ENCODE measurements at regions not wholly inside any gene's neighbourhood (a gene's known extent, or its start where the extent isn't known, plus 50 kb on each side); places are given as distances from the start of the nearest gene placed in this dataset.

DNA sequence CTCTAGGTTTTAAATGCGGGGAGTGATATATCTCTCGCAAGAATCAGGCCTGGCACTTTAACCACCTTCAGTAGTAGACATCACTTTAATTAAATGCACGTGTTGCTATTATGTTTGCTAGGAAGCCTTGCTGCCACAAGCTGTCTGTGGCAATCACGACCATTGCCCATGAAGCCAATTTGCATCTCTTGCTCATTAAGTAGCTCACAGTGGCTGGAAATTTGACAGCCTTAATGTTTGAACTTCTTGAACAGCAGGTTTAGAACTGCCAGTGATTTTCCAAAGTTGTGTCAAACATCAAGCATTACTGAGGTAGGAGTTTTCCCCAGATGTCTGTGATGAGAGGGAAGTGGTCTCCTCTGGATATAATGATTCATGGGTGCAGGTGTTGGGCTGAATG, 642.3 kb upstream of the CPEB2 start:
- no peaks in the 10 kb centered on the region for H3K4me1 Mint-ChIP-seq
- no peaks in the 10 kb centered on the region for H3K36me3 Mint-ChIP-seq (ENCODE audit: low read depth)
- no peak overlapping the region for H3K27ac Mint-ChIP-seq (ENCODE audit: unreplicated experiment)
- no peak overlapping the region for H3K4me3 Mint-ChIP-seq
- TF ChIP-seq, protein P1, sequence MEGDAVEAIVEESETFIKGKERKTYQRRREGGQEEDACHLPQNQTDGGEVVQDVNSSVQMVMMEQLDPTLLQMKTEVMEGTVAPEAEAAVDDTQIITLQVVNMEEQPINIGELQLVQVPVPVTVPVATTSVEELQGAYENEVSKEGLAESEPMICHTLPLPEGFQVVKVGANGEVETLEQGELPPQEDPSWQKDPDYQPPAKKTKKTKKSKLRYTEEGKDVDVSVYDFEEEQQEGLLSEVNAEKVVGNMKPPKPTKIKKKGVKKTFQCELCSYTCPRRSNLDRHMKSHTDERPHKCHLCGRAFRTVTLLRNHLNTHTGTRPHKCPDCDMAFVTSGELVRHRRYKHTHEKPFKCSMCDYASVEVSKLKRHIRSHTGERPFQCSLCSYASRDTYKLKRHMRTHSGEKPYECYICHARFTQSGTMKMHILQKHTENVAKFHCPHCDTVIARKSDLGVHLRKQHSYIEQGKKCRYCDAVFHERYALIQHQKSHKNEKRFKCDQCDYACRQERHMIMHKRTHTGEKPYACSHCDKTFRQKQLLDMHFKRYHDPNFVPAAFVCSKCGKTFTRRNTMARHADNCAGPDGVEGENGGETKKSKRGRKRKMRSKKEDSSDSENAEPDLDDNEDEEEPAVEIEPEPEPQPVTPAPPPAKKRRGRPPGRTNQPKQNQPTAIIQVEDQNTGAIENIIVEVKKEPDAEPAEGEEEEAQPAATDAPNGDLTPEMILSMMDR (conservative IDR thresholded peaks at IDR 0.05), result no peak
- peaks cover 3% of the 10 kb centered on the region for H3K9me3 Mint-ChIP-seq
- DNase-seq (ENCODE audit: low read depth, low spot score), result no peak
- H3K27me3 Mint-ChIP-seq (ENCODE audit: low read depth), result no peaks in the 10 kb centered on the region

GRCh38 chr4:14361084-14361483, 641.2 kb upstream of the CPEB2 start:
- Mint-ChIP-seq H3K4me3 (no peak overlapping the region), H3K9me3 (peaks cover 3% of the 10 kb centered on the region), H3K4me1 (no peaks in the 10 kb centered on the region), H3K36me3 (ENCODE audit: low read depth) (no peaks in the 10 kb centered on the region), H3K27ac (ENCODE audit: unreplicated experiment) (no peak overlapping the region), H3K27me3 (ENCODE audit: low read depth) (no peaks in the 10 kb centered on the region)
- DNase-seq (ENCODE audit: low read depth, low spot score), result no peak
- TF ChIP-seq, protein P1 (conservative IDR thresholded peaks at IDR 0.05), result no peak

- TF ChIP-seq, protein P1 (conservative IDR thresholded peaks at IDR 0.05), result no peak
- DNase-seq (ENCODE audit: low read depth, low spot score), result no peak
- no peaks in the 10 kb centered on the region for H3K4me1 Mint-ChIP-seq
- no peak overlapping the region for H3K4me3 Mint-ChIP-seq
- no peaks in the 10 kb centered on the region for H3K36me3 Mint-ChIP-seq (ENCODE audit: low read depth)
- H3K9me3 Mint-ChIP-seq, result peaks cover 3% of the 10 kb centered on the region
- no peaks in the 10 kb centered on the region for H3K27me3 Mint-ChIP-seq (ENCODE audit: low read depth)
- H3K27ac Mint-ChIP-seq (ENCODE audit: unreplicated experiment), result no peak overlapping the region
Measured at GRCh38 chr4:14362385-14362784, 639.9 kb upstream of the CPEB2 start.

DNA sequence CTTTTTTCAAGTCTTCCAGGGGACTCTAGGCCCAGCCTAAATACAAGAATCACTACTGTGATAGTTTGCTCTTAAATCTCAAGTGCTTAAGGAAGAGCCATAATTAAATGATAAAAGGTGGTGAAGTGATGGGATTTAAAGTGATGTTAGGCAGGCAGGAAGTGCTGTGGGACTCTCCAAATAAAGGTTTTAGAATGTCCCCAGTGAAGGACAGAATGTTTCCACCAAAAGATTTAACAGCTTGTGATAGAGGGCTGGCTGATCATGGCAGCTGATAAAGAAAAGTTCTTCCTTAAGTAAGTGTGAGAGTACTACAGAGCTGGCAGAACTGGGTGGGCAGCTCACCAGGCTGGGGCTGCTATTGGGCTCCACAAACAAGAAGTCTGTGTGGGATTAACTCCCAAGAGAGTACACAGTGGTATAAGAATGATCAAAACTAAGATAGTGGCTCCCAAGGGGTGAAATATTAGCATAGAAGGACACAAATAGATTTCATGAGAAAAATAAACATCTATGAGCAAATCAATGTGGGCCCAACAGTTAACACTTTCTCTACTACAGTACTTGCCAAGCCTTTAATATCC, 637.2 kb upstream of the CPEB2 start:
- TF ChIP-seq, protein P1 (conservative IDR thresholded peaks at IDR 0.05), result no peak
- no peak for DNase-seq (ENCODE audit: low read depth, low spot score)
- Mint-ChIP-seq H3K36me3 (ENCODE audit: low read depth) (no peaks in the 10 kb centered on the region), H3K4me1 (no peaks in the 10 kb centered on the region), H3K27ac (ENCODE audit: unreplicated experiment) (no peak overlapping the region), H3K9me3 (peaks cover 2% of the 10 kb centered on the region), H3K27me3 (ENCODE audit: low read depth) (no peaks in the 10 kb centered on the region), H3K4me3 (no peak overlapping the region)

DNA sequence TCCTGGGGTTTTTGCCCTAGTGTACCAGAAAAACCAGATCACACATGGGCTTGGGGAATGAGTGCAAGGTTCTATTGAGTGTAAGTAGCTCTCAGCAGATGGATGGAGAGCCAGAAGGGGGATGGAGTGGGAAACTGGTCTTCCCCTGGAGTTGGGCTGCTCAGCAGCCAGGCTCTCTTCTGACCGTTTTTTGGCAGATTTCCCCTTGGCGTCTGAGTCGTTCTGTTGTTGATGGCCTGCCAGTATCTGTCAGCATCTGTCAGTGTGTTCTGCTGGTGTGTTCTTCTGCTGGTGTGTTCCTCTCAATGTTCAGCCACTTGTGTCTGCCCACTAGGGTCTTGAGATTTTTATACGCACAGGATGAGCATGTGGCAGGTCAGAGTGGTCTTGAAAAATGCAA, 633.9 kb upstream of the CPEB2 start:
- DNase-seq (ENCODE audit: low read depth, low spot score), result no peak
- Mint-ChIP-seq H3K4me3 (no peak overlapping the region), H3K36me3 (ENCODE audit: low read depth) (no peaks in the 10 kb centered on the region), H3K4me1 (peaks cover 10% of the 10 kb centered on the region), H3K27ac (ENCODE audit: unreplicated experiment) (no peak overlapping the region), H3K27me3 (ENCODE audit: low read depth) (no peaks in the 10 kb centered on the region), H3K9me3 (peaks cover 4% of the 10 kb centered on the region)
- TF ChIP-seq, protein P1 (conservative IDR thresholded peaks at IDR 0.05), result no peak
